ENCODE measurements at regions not wholly inside any gene's neighbourhood (a gene's known extent, or its start where the extent isn't known, plus 50 kb on each side); places are given as distances from the start of the nearest gene placed in this dataset.

- Histone ChIP-seq H3K4me1 (ENCODE audit: low read depth) (no peaks in the 10 kb centered on the region), H3K27me3 (no peaks in the 10 kb centered on the region), H3K27ac (no peak overlapping the region), H3K36me3 (no peaks in the 10 kb centered on the region), H3K9me3 (ENCODE audit: low read depth) (no peaks in the 10 kb centered on the region), H3K4me3 (no peak overlapping the region)
- no peak for DNase-seq (ENCODE audit: low read depth in 1 of 2, low spot score in 1 of 2)
- TF ChIP-seq CTCF (IDR thresholded peaks at IDR 0.05; ENCODE audit: low read depth, low read length) = no peak
These were observed 706.2 kb downstream of the GALC start for GRCh38 chr14:87286826-87287225.

- H3K27ac ChIP-seq = no peak overlapping the region
- no peaks in the 10 kb centered on the region for H3K36me3 ChIP-seq
- no peak for DNase-seq (ENCODE audit: low read depth in 1 of 2, low spot score in 1 of 2)
- H3K9me3 ChIP-seq (ENCODE audit: low read depth) = no peaks in the 10 kb centered on the region
- H3K4me3 ChIP-seq = no peak overlapping the region
- no peaks in the 10 kb centered on the region for H3K4me1 ChIP-seq (ENCODE audit: low read depth)
- H3K27me3 ChIP-seq = no peaks in the 10 kb centered on the region
- TF ChIP-seq CTCF (IDR thresholded peaks at IDR 0.05; ENCODE audit: low read depth, low read length) = no peak
These were observed 706.8 kb downstream of the GALC start for GRCh38 chr14:87286191-87286590.

GRCh38 chr14:87285506-87285905, 707.5 kb downstream of the GALC start:
- no peaks in the 10 kb centered on the region for H3K36me3 ChIP-seq
- no peak for DNase-seq (ENCODE audit: low read depth in 1 of 2, low spot score in 1 of 2)
- H3K27ac ChIP-seq = no peak overlapping the region
- TF ChIP-seq CTCF (IDR thresholded peaks at IDR 0.05; ENCODE audit: low read depth, low read length) = no peak
- no peaks in the 10 kb centered on the region for H3K4me1 ChIP-seq (ENCODE audit: low read depth)
- H3K27me3 ChIP-seq = no peaks in the 10 kb centered on the region
- no peaks in the 10 kb centered on the region for H3K9me3 ChIP-seq (ENCODE audit: low read depth)
- no peak overlapping the region for H3K4me3 ChIP-seq

GRCh38 chr14:87283547-87283946, 709.4 kb downstream of the GALC start:
- Histone ChIP-seq H3K27ac (no peak overlapping the region), H3K9me3 (ENCODE audit: low read depth) (no peaks in the 10 kb centered on the region), H3K4me1 (ENCODE audit: low read depth) (no peaks in the 10 kb centered on the region), H3K36me3 (no peaks in the 10 kb centered on the region), H3K4me3 (no peak overlapping the region), H3K27me3 (no peaks in the 10 kb centered on the region)
- TF ChIP-seq CTCF (IDR thresholded peaks at IDR 0.05; ENCODE audit: low read depth, low read length) = no peak
- no peak for DNase-seq (ENCODE audit: low read depth in 1 of 2, low spot score in 1 of 2)

- Histone ChIP-seq H3K4me1 (ENCODE audit: low read depth) (no peaks in the 10 kb centered on the region), H3K27ac (no peak overlapping the region), H3K36me3 (no peaks in the 10 kb centered on the region), H3K27me3 (no peaks in the 10 kb centered on the region), H3K4me3 (no peak overlapping the region), H3K9me3 (ENCODE audit: low read depth) (no peaks in the 10 kb centered on the region)
- no peak for TF ChIP-seq CTCF (IDR thresholded peaks at IDR 0.05; ENCODE audit: low read depth, low read length)
- DNase-seq (ENCODE audit: low read depth in 1 of 2, low spot score in 1 of 2) = no peak
These were observed 710.7 kb downstream of the GALC start for GRCh38 chr14:87282266-87282665.

- H3K27me3 ChIP-seq = no peaks in the 10 kb centered on the region
- no peaks in the 10 kb centered on the region for H3K9me3 ChIP-seq (ENCODE audit: low read depth)
- H3K36me3 ChIP-seq = no peaks in the 10 kb centered on the region
- H3K4me3 ChIP-seq = no peak overlapping the region
- no peak overlapping the region for H3K27ac ChIP-seq
- no peak for DNase-seq (ENCODE audit: low read depth in 1 of 2, low spot score in 1 of 2)
- TF ChIP-seq CTCF (IDR thresholded peaks at IDR 0.05; ENCODE audit: low read depth, low read length) = no peak
- H3K4me1 ChIP-seq (ENCODE audit: low read depth) = no peaks in the 10 kb centered on the region
These were observed 714.6 kb downstream of the GALC start for GRCh38 chr14:87278415-87278814.
